ENCODE measurements at regions not wholly inside any gene's neighbourhood (a gene's known extent, or its start where the extent isn't known, plus 50 kb on each side); places are given as distances from the start of the nearest gene placed in this dataset.

GRCh38 chr12:93039930-93040329, 110.8 kb upstream of the EEA1 start:
- Mint-ChIP-seq H3K4me1 (ENCODE audit: low read depth) (no peaks in the 10 kb centered on the region), H3K9me3 (no peaks in the 10 kb centered on the region), H3K27ac (no peak overlapping the region), H3K27me3 (ENCODE audit: low read depth) (peaks cover 4% of the 10 kb centered on the region), H3K4me3 (ENCODE audit: low read depth) (no peak overlapping the region), H3K36me3 (ENCODE audit: low read depth) (no peaks in the 10 kb centered on the region)
- DNase-seq (ENCODE audit: low spot score) = no peak
- intact Hi-C loops (cut with micrococcal nuclease) = no loop called here

GRCh38 chr12:93040367-93040766, 111.3 kb upstream of the EEA1 start:
- Mint-ChIP-seq H3K27me3 (ENCODE audit: low read depth) (peaks cover 2% of the 10 kb centered on the region), H3K27ac (no peak overlapping the region), H3K4me1 (ENCODE audit: low read depth) (no peaks in the 10 kb centered on the region), H3K4me3 (ENCODE audit: low read depth) (no peak overlapping the region), H3K9me3 (no peaks in the 10 kb centered on the region), H3K36me3 (ENCODE audit: low read depth) (no peaks in the 10 kb centered on the region)
- no peak for DNase-seq (ENCODE audit: low spot score)
- intact Hi-C loops (cut with micrococcal nuclease) = no loop called here

- no peaks in the 10 kb centered on the region for H3K4me1 Mint-ChIP-seq (ENCODE audit: low read depth)
- intact Hi-C loops (cut with micrococcal nuclease) = no loop called here
- H3K36me3 Mint-ChIP-seq (ENCODE audit: low read depth) = no peaks in the 10 kb centered on the region
- H3K27ac Mint-ChIP-seq = no peak overlapping the region
- no peak overlapping the region for H3K4me3 Mint-ChIP-seq (ENCODE audit: low read depth)
- peaks cover 2% of the 10 kb centered on the region for H3K27me3 Mint-ChIP-seq (ENCODE audit: low read depth)
- H3K9me3 Mint-ChIP-seq = no peaks in the 10 kb centered on the region
- DNase-seq (ENCODE audit: low spot score) = no peak
These were observed 112.3 kb upstream of the EEA1 start for GRCh38 chr12:93041416-93041815.

GRCh38 chr12:93042283-93042682, 113.2 kb upstream of the EEA1 start:
- Mint-ChIP-seq H3K27ac (no peak overlapping the region), H3K9me3 (no peaks in the 10 kb centered on the region), H3K4me3 (ENCODE audit: low read depth) (no peak overlapping the region), H3K27me3 (ENCODE audit: low read depth) (peaks cover 2% of the 10 kb centered on the region), H3K4me1 (ENCODE audit: low read depth) (no peaks in the 10 kb centered on the region), H3K36me3 (ENCODE audit: low read depth) (no peaks in the 10 kb centered on the region)
- DNase-seq (ENCODE audit: low spot score) = no peak
- intact Hi-C loops (cut with micrococcal nuclease) = no loop called here

- Mint-ChIP-seq H3K9me3 (no peaks in the 10 kb centered on the region), H3K27me3 (ENCODE audit: low read depth) (peaks cover 2% of the 10 kb centered on the region), H3K36me3 (ENCODE audit: low read depth) (no peaks in the 10 kb centered on the region), H3K4me1 (ENCODE audit: low read depth) (no peaks in the 10 kb centered on the region), H3K4me3 (ENCODE audit: low read depth) (no peak overlapping the region), H3K27ac (no peak overlapping the region)
- intact Hi-C loops (cut with micrococcal nuclease) = no loop called here
- no peak for DNase-seq (ENCODE audit: low spot score)
These were observed 113.6 kb upstream of the EEA1 start for GRCh38 chr12:93042684-93043083.

- intact Hi-C loops (cut with micrococcal nuclease) = no loop called here
- H3K4me1 Mint-ChIP-seq (ENCODE audit: low read depth) = peaks cover 1% of the 10 kb centered on the region
- H3K27ac Mint-ChIP-seq = no peak overlapping the region
- no peaks in the 10 kb centered on the region for H3K9me3 Mint-ChIP-seq
- no peak overlapping the region for H3K4me3 Mint-ChIP-seq (ENCODE audit: low read depth)
- H3K36me3 Mint-ChIP-seq (ENCODE audit: low read depth) = no peaks in the 10 kb centered on the region
- DNase-seq (ENCODE audit: low spot score) = no peak
- H3K27me3 Mint-ChIP-seq (ENCODE audit: low read depth) = peaks cover 2% of the 10 kb centered on the region
These were observed 114.2 kb upstream of the EEA1 start for GRCh38 chr12:93043192-93043876.

- Mint-ChIP-seq H3K9me3 (no peaks in the 10 kb centered on the region), H3K4me3 (ENCODE audit: low read depth) (no peak overlapping the region), H3K27ac (no peak overlapping the region), H3K27me3 (ENCODE audit: low read depth) (peaks cover 2% of the 10 kb centered on the region), H3K36me3 (ENCODE audit: low read depth) (no peaks in the 10 kb centered on the region), H3K4me1 (ENCODE audit: low read depth) (peaks cover 5% of the 10 kb centered on the region)
- intact Hi-C loops (cut with micrococcal nuclease) = no loop called here
- no peak for DNase-seq (ENCODE audit: low spot score)
These were observed 114.7 kb upstream of the EEA1 start for GRCh38 chr12:93043877-93044209.

GRCh38 chr12:93047118-93047517, 118.0 kb upstream of the EEA1 start:
- Mint-ChIP-seq H3K36me3 (ENCODE audit: low read depth) (no peaks in the 10 kb centered on the region), H3K27me3 (ENCODE audit: low read depth) (peaks cover 6% of the 10 kb centered on the region), H3K4me3 (ENCODE audit: low read depth) (no peak overlapping the region), H3K4me1 (ENCODE audit: low read depth) (peaks cover 6% of the 10 kb centered on the region), H3K9me3 (no peaks in the 10 kb centered on the region), H3K27ac (no peak overlapping the region)
- DNase-seq (ENCODE audit: low spot score) = no peak
- intact Hi-C loops (cut with micrococcal nuclease) = no loop called here

- no peak overlapping the region for H3K27ac Mint-ChIP-seq
- DNase-seq (ENCODE audit: low spot score) = no peak
- H3K9me3 Mint-ChIP-seq = no peaks in the 10 kb centered on the region
- peaks cover 6% of the 10 kb centered on the region for H3K4me1 Mint-ChIP-seq (ENCODE audit: low read depth)
- intact Hi-C loops (cut with micrococcal nuclease) = no loop called here
- H3K4me3 Mint-ChIP-seq (ENCODE audit: low read depth) = no peak overlapping the region
- no peaks in the 10 kb centered on the region for H3K36me3 Mint-ChIP-seq (ENCODE audit: low read depth)
- H3K27me3 Mint-ChIP-seq (ENCODE audit: low read depth) = peaks cover 11% of the 10 kb centered on the region
These were observed 119.6 kb upstream of the EEA1 start for GRCh38 chr12:93048656-93049055.

GRCh38 chr12:93050026-93050747, 121.1 kb upstream of the EEA1 start:
- Mint-ChIP-seq H3K27me3 (ENCODE audit: low read depth) (peaks cover 12% of the 10 kb centered on the region), H3K36me3 (ENCODE audit: low read depth) (no peaks in the 10 kb centered on the region), H3K27ac (no peak overlapping the region), H3K9me3 (no peaks in the 10 kb centered on the region), H3K4me3 (ENCODE audit: low read depth) (no peak overlapping the region), H3K4me1 (ENCODE audit: low read depth) (peaks cover 6% of the 10 kb centered on the region)
- no peak for DNase-seq (ENCODE audit: low spot score)
- intact Hi-C loops (cut with micrococcal nuclease) = no loop called here

GRCh38 chr12:93050748-93051081, 121.6 kb upstream of the EEA1 start:
- DNase-seq (ENCODE audit: low spot score) = no peak
- Mint-ChIP-seq H3K4me3 (ENCODE audit: low read depth) (no peak overlapping the region), H3K36me3 (ENCODE audit: low read depth) (no peaks in the 10 kb centered on the region), H3K27ac (no peak overlapping the region), H3K4me1 (ENCODE audit: low read depth) (peaks cover 6% of the 10 kb centered on the region), H3K27me3 (ENCODE audit: low read depth) (peaks cover 12% of the 10 kb centered on the region), H3K9me3 (no peaks in the 10 kb centered on the region)
- intact Hi-C loops (cut with micrococcal nuclease) = no loop called here

GRCh38 chr12:93054021-93054420, 124.9 kb upstream of the EEA1 start:
- no peak for DNase-seq (ENCODE audit: low spot score)
- H3K36me3 Mint-ChIP-seq (ENCODE audit: low read depth) = no peaks in the 10 kb centered on the region
- no peaks in the 10 kb centered on the region for H3K9me3 Mint-ChIP-seq
- H3K27me3 Mint-ChIP-seq (ENCODE audit: low read depth) = peaks cover 27% of the 10 kb centered on the region
- no peaks in the 10 kb centered on the region for H3K4me1 Mint-ChIP-seq (ENCODE audit: low read depth)
- H3K27ac Mint-ChIP-seq = no peak overlapping the region
- intact Hi-C loops (cut with micrococcal nuclease) = no loop called here
- H3K4me3 Mint-ChIP-seq (ENCODE audit: low read depth) = no peak overlapping the region

- H3K4me3 Mint-ChIP-seq (ENCODE audit: low read depth) = no peak overlapping the region
- H3K27me3 Mint-ChIP-seq (ENCODE audit: low read depth) = peaks cover 27% of the 10 kb centered on the region
- H3K9me3 Mint-ChIP-seq = no peaks in the 10 kb centered on the region
- no peak for DNase-seq (ENCODE audit: low spot score)
- intact Hi-C loops (cut with micrococcal nuclease) = no loop called here
- peaks cover 7% of the 10 kb centered on the region for H3K4me1 Mint-ChIP-seq (ENCODE audit: low read depth)
- H3K27ac Mint-ChIP-seq = no peak overlapping the region
- H3K36me3 Mint-ChIP-seq (ENCODE audit: low read depth) = no peaks in the 10 kb centered on the region
These were observed 126.1 kb upstream of the EEA1 start for GRCh38 chr12:93055221-93055620.

All from activated T-helper 2 cell treated with anti-CD3 and anti-CD28 coated beads, Interferon-gamma antibody, Interleukin-2, Interleukin-4, amounts not matched to agents 10 μg/mL and 5 μg/mL and 100 μg/mL, durations not matched to agents 14 hours and 24 hours and 36 hours (primary cell).